Stimulated activated CD8-positive, alpha-beta memory T cell treated with anti-CD3 and anti-CD28 coated beads, Interleukin-15, amount 100 ng/mL, for 1 hour (primary cell): ENCODE measurements at regions not wholly inside any gene's neighbourhood (a gene's known extent, or its start where the extent isn't known, plus 50 kb on each side); places are given as distances from the start of the nearest gene placed in this dataset.
"Not testable (repeated sequence)": the region's sequence is repeated elsewhere in the genome, so short reads cannot be mapped to it uniquely, and the experiment has no call there.

Source experiments
- DNase-seq: peaks from one replicate; pipeline ENCODE4 v3.0.0-alpha.2; 2020; ENCODE audit warnings: low read depth

- no peak for DNase-seq
Observed at GRCh38 chr13:58488251-58488650, 856.7 kb downstream of the PCDH17 start.

GRCh38 chr13:58495668-58496067, 864.1 kb downstream of the PCDH17 start:
- DNase-seq: no peak

GRCh38 chr13:58500938-58501337, 869.4 kb downstream of the PCDH17 start:
- DNase-seq: no peak

GRCh38 chr13:58504202-58504700, 872.7 kb downstream of the PCDH17 start:
- not testable (repeated sequence) for DNase-seq

GRCh38 chr13:58505262-58505920, 873.8 kb downstream of the PCDH17 start:
- DNase-seq: not testable (repeated sequence)

- no peak for DNase-seq
Observed at GRCh38 chr13:58528351-58528750, 896.8 kb downstream of the PCDH17 start.

GRCh38 chr13:58531614-58532013, 900.1 kb downstream of the PCDH17 start:
- no peak for DNase-seq

GRCh38 chr13:58542530-58542929, 911.0 kb downstream of the PCDH17 start:
- no peak for DNase-seq

GRCh38 chr13:58547419-58547818, 915.9 kb downstream of the PCDH17 start:
- no peak for DNase-seq

GRCh38 chr13:58566176-58566575, 934.6 kb downstream of the PCDH17 start:
- no peak for DNase-seq

GRCh38 chr13:58573743-58574142, 942.2 kb downstream of the PCDH17 start:
- no peak for DNase-seq

GRCh38 chr13:58574791-58575190, 943.2 kb downstream of the PCDH17 start:
- no peak for DNase-seq

- no peak for DNase-seq
Observed at GRCh38 chr13:58579468-58579867, 947.9 kb downstream of the PCDH17 start.

- DNase-seq: no peak
Observed at GRCh38 chr13:58583966-58584365, 952.4 kb downstream of the PCDH17 start.

- DNase-seq: no peak
Observed at GRCh38 chr13:58584610-58585009, 953.1 kb downstream of the PCDH17 start.

GRCh38 chr13:58587183-58587582, 955.6 kb downstream of the PCDH17 start:
- no peak for DNase-seq

- no peak for DNase-seq
Observed at GRCh38 chr13:58592052-58592451, 960.5 kb downstream of the PCDH17 start.

GRCh38 chr13:58592786-58593185, 961.2 kb downstream of the PCDH17 start:
- no peak for DNase-seq

GRCh38 chr13:58594747-58595600, 963.4 kb downstream of the PCDH17 start:
- no peak for DNase-seq

- DNase-seq: no peak
Observed at GRCh38 chr13:58597552-58597951, 966.0 kb downstream of the PCDH17 start.

GRCh38 chr13:58598241-58598640, 966.7 kb downstream of the PCDH17 start:
- DNase-seq: no peak

GRCh38 chr13:58611117-58611516, 979.6 kb downstream of the PCDH17 start:
- DNase-seq: no peak
